ENCODE measurements at regions not wholly inside any gene's neighbourhood (a gene's known extent, or its start where the extent isn't known, plus 50 kb on each side); places are given as distances from the start of the nearest gene placed in this dataset.

DNA sequence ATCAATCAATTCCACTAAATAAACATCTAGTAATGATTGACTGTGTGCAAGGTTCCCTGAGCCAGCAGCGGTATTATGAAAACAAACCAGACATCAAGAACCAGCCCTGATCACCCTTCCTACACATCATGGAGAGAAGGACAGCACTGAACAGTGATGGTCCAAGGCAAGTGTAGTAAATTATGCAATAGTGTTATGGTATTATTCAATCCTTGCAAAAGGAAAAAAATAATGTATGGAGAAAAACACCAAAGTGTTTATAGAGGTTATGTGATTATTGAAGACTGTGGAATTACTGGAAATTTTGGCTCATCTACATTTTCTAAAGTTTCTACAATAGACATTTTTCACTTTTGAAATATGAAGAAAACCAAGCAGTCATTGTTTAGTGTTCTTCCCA lies 105.3 kb downstream of the RCN1 start:
- Histone ChIP-seq H3K4me1 (ENCODE audit: control insufficient read depth in 4 of 4, insufficient read depth in 4 of 4, low read length in 3 of 4) (no peaks in the 10 kb centered on the region), H3K4me3 (ENCODE audit: low read depth in 1 of 3, low read length in 3 of 3) (no peak overlapping the region), H3K9me3 (ENCODE audit: control insufficient read depth in 4 of 4, low read length in 3 of 4) (no peaks in the 10 kb centered on the region), H3K27ac (ENCODE audit: low read depth in 1 of 2, low read length in 2 of 2) (no peak overlapping the region), H3K27me3 (ENCODE audit: control insufficient read depth in 4 of 4, insufficient read depth in 4 of 4, low read length in 3 of 4) (peaks cover 0 to 13% (median 0%) of the 10 kb centered on the region in 4 donors), H3K36me3 (ENCODE audit: control insufficient read depth in 4 of 4, insufficient read depth in 3 of 4, low read depth in 1 of 4, low read length in 3 of 4) (no peaks in the 10 kb centered on the region), H3K9ac (ENCODE audit: low read depth in 1 of 2, low read length in 2 of 2) (no peak overlapping the region)
- TF ChIP-seq NR2F2 (IDR thresholded peaks at IDR 0.05) (no peak), FOXA2 (IDR thresholded peaks at IDR 0.05) (no peak), JUND (IDR thresholded peaks at IDR 0.05) (no peak), HNF4G (IDR thresholded peaks at IDR 0.05) (no peak)
- 26% methylated on average over 1 of the region's 1 CpG for WGBS
- no peak for DNase-seq (ENCODE audit: low spot score)

DNA sequence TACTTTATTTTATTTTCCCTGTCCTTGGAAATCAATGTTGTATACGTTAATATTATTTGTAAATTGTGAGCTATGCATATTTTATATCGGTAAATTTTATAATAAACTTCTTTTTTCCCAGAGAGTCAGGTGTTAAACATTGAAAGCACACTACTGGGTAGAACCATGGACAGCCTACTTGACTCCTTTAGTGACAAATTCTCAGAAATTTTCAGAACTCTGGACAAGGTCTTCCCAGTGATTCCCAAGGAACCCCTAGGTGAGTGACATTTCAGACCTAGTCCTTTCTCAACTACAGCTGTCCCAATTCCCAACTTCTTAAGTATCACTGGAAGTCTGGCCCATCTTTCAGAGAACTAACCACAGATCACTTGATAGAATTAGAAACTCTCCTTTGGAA lies 107.2 kb downstream of the RCN1 start:
- TF ChIP-seq RAD21 (IDR thresholded peaks at IDR 0.05): no peak
- no peak for TF ChIP-seq HNF4A (conservative IDR thresholded peaks at IDR 0.05)
- TF ChIP-seq, protein P1, sequence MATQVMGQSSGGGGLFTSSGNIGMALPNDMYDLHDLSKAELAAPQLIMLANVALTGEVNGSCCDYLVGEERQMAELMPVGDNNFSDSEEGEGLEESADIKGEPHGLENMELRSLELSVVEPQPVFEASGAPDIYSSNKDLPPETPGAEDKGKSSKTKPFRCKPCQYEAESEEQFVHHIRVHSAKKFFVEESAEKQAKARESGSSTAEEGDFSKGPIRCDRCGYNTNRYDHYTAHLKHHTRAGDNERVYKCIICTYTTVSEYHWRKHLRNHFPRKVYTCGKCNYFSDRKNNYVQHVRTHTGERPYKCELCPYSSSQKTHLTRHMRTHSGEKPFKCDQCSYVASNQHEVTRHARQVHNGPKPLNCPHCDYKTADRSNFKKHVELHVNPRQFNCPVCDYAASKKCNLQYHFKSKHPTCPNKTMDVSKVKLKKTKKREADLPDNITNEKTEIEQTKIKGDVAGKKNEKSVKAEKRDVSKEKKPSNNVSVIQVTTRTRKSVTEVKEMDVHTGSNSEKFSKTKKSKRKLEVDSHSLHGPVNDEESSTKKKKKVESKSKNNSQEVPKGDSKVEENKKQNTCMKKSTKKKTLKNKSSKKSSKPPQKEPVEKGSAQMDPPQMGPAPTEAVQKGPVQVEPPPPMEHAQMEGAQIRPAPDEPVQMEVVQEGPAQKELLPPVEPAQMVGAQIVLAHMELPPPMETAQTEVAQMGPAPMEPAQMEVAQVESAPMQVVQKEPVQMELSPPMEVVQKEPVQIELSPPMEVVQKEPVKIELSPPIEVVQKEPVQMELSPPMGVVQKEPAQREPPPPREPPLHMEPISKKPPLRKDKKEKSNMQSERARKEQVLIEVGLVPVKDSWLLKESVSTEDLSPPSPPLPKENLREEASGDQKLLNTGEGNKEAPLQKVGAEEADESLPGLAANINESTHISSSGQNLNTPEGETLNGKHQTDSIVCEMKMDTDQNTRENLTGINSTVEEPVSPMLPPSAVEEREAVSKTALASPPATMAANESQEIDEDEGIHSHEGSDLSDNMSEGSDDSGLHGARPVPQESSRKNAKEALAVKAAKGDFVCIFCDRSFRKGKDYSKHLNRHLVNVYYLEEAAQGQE (IDR thresholded peaks at IDR 0.05): no peak
- TF ChIP-seq GABPA (IDR thresholded peaks at IDR 0.05 in 1 of 2, conservative IDR thresholded peaks at IDR 0.05 in 1 of 2): no peak
- no peak for TF ChIP-seq NR2F2 (IDR thresholded peaks at IDR 0.05)
- no peak for TF ChIP-seq RXRA (IDR thresholded peaks at IDR 0.05)
- TF ChIP-seq YY1 (IDR thresholded peaks at IDR 0.05): no peak
- TF ChIP-seq FOXA2 (IDR thresholded peaks at IDR 0.05): no peak
- TF ChIP-seq JUND (IDR thresholded peaks at IDR 0.05): no peak
- TF ChIP-seq, protein P2, sequence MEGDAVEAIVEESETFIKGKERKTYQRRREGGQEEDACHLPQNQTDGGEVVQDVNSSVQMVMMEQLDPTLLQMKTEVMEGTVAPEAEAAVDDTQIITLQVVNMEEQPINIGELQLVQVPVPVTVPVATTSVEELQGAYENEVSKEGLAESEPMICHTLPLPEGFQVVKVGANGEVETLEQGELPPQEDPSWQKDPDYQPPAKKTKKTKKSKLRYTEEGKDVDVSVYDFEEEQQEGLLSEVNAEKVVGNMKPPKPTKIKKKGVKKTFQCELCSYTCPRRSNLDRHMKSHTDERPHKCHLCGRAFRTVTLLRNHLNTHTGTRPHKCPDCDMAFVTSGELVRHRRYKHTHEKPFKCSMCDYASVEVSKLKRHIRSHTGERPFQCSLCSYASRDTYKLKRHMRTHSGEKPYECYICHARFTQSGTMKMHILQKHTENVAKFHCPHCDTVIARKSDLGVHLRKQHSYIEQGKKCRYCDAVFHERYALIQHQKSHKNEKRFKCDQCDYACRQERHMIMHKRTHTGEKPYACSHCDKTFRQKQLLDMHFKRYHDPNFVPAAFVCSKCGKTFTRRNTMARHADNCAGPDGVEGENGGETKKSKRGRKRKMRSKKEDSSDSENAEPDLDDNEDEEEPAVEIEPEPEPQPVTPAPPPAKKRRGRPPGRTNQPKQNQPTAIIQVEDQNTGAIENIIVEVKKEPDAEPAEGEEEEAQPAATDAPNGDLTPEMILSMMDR (IDR thresholded peaks at IDR 0.05; ENCODE audit: low read depth, low read length, missing input control): no peak
- TF ChIP-seq TAF1 (conservative IDR thresholded peaks at IDR 0.05): no peak
- no peak for TF ChIP-seq FOXA1 (IDR thresholded peaks at IDR 0.05)
- TF ChIP-seq EGR1 (IDR thresholded peaks at IDR 0.05; ENCODE audit: low read depth in 2 of 2): no peak
- TF ChIP-seq, protein P3, sequence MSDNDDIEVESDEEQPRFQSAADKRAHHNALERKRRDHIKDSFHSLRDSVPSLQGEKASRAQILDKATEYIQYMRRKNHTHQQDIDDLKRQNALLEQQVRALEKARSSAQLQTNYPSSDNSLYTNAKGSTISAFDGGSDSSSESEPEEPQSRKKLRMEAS (IDR thresholded peaks at IDR 0.05): no peak
- no peak for TF ChIP-seq HNF4G (IDR thresholded peaks at IDR 0.05)
- TF ChIP-seq SP1 (IDR thresholded peaks at IDR 0.05): no peak
- DNase-seq (ENCODE audit: low spot score): no peak
- H3K9ac ChIP-seq (ENCODE audit: low read depth in 1 of 2, low read length in 2 of 2): no peak overlapping the region
- no peak overlapping the region for H3K27ac ChIP-seq (ENCODE audit: low read depth in 1 of 2, low read length in 2 of 2)
- WGBS: 63% methylated on average over 2 of the region's 2 CpGs
- no peaks in the 10 kb centered on the region for H3K36me3 ChIP-seq (ENCODE audit: control insufficient read depth in 4 of 4, insufficient read depth in 3 of 4, low read depth in 1 of 4, low read length in 3 of 4)
- H3K9me3 ChIP-seq (ENCODE audit: control insufficient read depth in 4 of 4, low read length in 3 of 4): no peaks in the 10 kb centered on the region
- H3K4me3 ChIP-seq (ENCODE audit: low read depth in 1 of 3, low read length in 3 of 3): no peak overlapping the region
- H3K27me3 ChIP-seq (ENCODE audit: control insufficient read depth in 4 of 4, insufficient read depth in 4 of 4, low read length in 3 of 4): peaks cover 0 to 9% (median 0%) of the 10 kb centered on the region in 4 donors
- H3K4me1 ChIP-seq (ENCODE audit: control insufficient read depth in 4 of 4, insufficient read depth in 4 of 4, low read length in 3 of 4): no peaks in the 10 kb centered on the region

Measured in liver (tissue), 8 donors.